Tibial nerve (tissue), 4 donors: ENCODE measurements at regions not wholly inside any gene's neighbourhood (a gene's known extent, or its start where the extent isn't known, plus 50 kb on each side); places are given as distances from the start of the nearest gene placed in this dataset.

Source experiments
- EP300 ChIP-seq, 2 donors: sonication (generic); formaldehyde crosslinking; IDR thresholded peaks; one replicate each; pipeline ENCODE4 v1.6.1; 2017; ENCODE audit warnings: antibody characterized with exemption in 2 of 2, mild to moderate bottlenecking in 1 of 2
- POLR2A ChIP-seq, 2 donors: fragments of 450-650 bp; IDR thresholded peaks; one replicate each; pipeline ENCODE4 v1.6.1; 2017; ENCODE audit warnings: antibody characterized with exemption in 2 of 2, mild to moderate bottlenecking in 2 of 2, moderate library complexity in 2 of 2
- TF ChIP-seq, protein P1 (sequence below), 5 experiments: fragments of 200-600 bp in 3 of 5; fragments of 450-650 bp in 2 of 5; sonication (generic) in 3 of 5; IDR thresholded peaks; one replicate each; pipeline ENCODE4 v1.5.1; 2016 to 2019; ENCODE audit warnings: antibody characterized with exemption in 5 of 5, mild to moderate bottlenecking in 3 of 5, moderate library complexity in 2 of 5

DNA sequence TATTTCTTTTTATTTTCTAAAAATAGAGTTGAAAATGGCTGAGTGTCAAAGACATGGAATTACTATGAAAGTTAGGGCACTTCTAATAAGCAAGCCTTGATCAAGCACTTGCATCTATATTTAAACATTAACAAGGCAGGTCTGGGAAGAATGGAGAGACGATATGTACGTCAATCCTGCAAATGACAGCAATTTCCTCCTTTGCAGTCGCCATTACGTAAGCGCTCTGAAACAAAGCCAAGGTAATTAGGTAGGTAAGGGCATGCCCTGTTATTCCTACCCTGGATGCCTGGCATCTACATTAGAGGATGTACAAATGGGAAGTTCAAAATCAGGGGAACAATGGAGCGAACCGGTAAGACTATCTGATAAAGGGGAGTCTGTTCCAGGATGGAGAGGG lies 664.0 kb upstream of the ARGLU1 start:
- TF ChIP-seq, protein P1, sequence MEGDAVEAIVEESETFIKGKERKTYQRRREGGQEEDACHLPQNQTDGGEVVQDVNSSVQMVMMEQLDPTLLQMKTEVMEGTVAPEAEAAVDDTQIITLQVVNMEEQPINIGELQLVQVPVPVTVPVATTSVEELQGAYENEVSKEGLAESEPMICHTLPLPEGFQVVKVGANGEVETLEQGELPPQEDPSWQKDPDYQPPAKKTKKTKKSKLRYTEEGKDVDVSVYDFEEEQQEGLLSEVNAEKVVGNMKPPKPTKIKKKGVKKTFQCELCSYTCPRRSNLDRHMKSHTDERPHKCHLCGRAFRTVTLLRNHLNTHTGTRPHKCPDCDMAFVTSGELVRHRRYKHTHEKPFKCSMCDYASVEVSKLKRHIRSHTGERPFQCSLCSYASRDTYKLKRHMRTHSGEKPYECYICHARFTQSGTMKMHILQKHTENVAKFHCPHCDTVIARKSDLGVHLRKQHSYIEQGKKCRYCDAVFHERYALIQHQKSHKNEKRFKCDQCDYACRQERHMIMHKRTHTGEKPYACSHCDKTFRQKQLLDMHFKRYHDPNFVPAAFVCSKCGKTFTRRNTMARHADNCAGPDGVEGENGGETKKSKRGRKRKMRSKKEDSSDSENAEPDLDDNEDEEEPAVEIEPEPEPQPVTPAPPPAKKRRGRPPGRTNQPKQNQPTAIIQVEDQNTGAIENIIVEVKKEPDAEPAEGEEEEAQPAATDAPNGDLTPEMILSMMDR (IDR thresholded peaks at IDR 0.05): no peak
- TF ChIP-seq POLR2A (IDR thresholded peaks at IDR 0.05) (no peak), EP300 (IDR thresholded peaks at IDR 0.05) (no peak)
